GM18505 (cell line): ENCODE measurements at regions not wholly inside any gene's neighbourhood (a gene's known extent, or its start where the extent isn't known, plus 50 kb on each side); places are given as distances from the start of the nearest gene placed in this dataset.

Experiments
- ATAC-seq: cut with Tn5 transposase; IDR thresholded peaks from one replicate; pipeline ENCODE4 v1.9.1; 2021; ENCODE audit not compliant: unreplicated experiment
- POLR2A ChIP-seq: IDR thresholded peaks from 4 replicates; pipeline ENCODE4 v1.6.1; 2011; ENCODE audit warnings: borderline replicate concordance; ENCODE audit not compliant: insufficient read depth, insufficient read length; ENCODE audit errors: extremely low read depth

GRCh38 chr4:137626942-137627738 lies 94.8 kb upstream of the PCDH18 start:
- ATAC-seq = no peak

GRCh38 chr4:137623013-137623412 lies 90.7 kb upstream of the PCDH18 start:
- no peak for TF ChIP-seq POLR2A
- no peak for ATAC-seq

More at GRCh38 chr4:137626942-137627738, 94.8 kb upstream of the PCDH18 start:
- TF ChIP-seq POLR2A = no peak

- no peak for ATAC-seq
- no peak for TF ChIP-seq POLR2A
Measured at GRCh38 chr4:137621056-137621455, 88.8 kb upstream of the PCDH18 start.

DNA sequence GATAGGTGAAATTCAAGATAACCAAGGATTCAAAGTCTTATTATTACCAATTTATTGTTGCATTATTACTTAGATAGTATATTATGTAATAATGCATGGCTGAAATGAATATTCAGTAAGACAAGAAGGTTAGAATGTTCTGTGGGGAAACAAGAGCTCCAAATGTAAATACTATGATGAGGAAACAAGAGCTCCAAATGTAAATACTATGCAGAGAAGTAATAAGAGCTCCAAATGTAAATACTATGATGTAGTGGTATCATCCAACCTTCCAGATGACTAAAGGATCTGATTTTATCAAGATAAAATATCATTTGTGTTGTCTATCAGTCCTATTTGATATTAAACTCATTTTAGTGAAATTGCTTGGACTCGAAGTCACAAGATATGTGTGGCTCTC lies 82.2 kb upstream of the PCDH18 start:
- TF ChIP-seq POLR2A = no peak
- ATAC-seq = no peak

GRCh38 chr4:137611998-137612700 lies 79.9 kb upstream of the PCDH18 start:
- no peak for ATAC-seq
- TF ChIP-seq POLR2A = no peak

- no peak for TF ChIP-seq POLR2A
- no peak for ATAC-seq
Measured at GRCh38 chr4:137610960-137611359, 78.7 kb upstream of the PCDH18 start.

DNA sequence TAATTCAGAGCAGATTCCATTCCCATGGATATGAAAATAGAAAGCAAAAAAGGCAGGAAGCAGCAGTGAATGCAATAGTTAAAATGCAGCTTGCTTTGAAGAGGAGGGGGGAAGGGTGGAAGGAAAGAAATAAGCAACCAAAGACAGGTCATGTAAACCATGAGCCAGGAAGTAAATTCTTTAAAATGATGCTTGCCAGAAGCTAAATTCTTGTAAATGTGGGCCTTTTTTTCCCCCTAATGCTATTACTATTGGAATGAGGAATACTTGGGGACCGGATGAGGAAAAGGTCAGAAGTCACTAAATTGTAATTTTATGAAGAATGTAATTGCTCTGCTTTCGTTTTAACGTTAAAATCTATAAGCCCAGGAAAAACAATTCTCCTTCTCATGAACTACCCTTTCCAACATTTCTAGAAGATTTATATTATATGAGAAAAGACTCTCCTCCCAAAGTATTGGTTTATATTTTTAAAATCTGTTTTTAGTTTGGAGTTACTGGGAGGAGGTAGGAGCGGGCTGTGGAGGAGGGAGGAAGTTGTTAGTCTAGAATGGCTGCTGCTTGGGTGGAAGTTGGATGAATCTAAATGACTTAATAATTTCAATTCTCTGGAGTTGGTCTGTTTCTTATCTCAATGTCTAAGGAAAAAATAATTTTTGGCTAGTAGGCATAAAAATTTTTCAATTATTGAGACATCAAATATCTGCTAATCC lies 77.6 kb upstream of the PCDH18 start:
- no peak for ATAC-seq
- TF ChIP-seq POLR2A = no peak

- no peak for TF ChIP-seq POLR2A
- ATAC-seq = no peak
Measured at GRCh38 chr4:137608085-137608484, 75.8 kb upstream of the PCDH18 start.

DNA sequence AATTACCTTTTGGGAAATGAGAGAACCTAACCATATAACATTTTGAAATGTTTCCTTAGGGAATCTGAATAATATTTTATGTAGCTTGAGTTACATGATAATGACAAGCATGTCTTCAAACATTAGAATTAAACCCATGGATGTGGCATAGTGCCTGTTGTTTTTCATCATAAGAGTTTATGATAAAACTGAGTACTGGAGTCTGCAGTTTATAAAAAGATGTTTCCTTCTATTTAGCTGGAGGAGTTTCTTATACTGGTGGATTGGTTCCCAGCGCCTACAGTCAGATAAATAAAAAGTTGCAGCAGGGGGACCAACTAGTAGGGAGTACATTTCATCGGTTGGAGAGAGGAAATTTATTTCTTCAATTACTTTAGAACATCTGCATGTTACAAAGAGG lies 70.1 kb upstream of the PCDH18 start:
- ATAC-seq = no peak
- no peak for TF ChIP-seq POLR2A

GRCh38 chr4:137601934-137602333 lies 69.6 kb upstream of the PCDH18 start:
- ATAC-seq = no peak
- TF ChIP-seq POLR2A = no peak

DNA sequence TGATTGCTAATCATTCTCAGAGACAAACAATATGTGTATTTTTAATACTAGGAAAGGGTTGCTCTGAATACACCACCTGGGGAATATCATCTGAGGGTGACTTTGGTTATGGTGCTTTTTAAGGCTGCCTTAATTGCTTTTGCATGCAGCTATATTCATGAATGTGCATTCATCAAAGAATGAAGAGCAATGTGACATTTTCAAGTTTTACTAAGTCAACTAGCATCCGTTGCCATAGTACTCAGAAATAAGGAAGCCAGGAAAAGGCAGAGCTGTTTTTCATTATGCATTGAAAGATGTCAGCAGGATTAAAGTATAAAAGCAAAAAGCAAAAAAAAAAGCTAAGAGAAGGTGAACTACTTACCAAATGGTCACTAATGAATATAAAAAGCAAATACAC lies 67.4 kb upstream of the PCDH18 start:
- no peak for ATAC-seq

GRCh38 chr4:137597752-137598430 lies 65.6 kb upstream of the PCDH18 start:
- no peak for ATAC-seq
- TF ChIP-seq POLR2A = no peak

More for the DNA sequence above, 67.4 kb upstream of the PCDH18 start:
- TF ChIP-seq POLR2A = no peak

- no peak for ATAC-seq
- TF ChIP-seq POLR2A = no peak
Measured at GRCh38 chr4:137587796-137588195, 55.5 kb upstream of the PCDH18 start.
